ENCODE measurements at regions not wholly inside any gene's neighbourhood (a gene's known extent, or its start where the extent isn't known, plus 50 kb on each side); places are given as distances from the start of the nearest gene placed in this dataset.

- no peak for TF ChIP-seq CTCF (conservative IDR thresholded peaks at IDR 0.05; ENCODE audit: low read depth in 2 of 2)
- TF ChIP-seq NANOG (IDR thresholded peaks at IDR 0.05; ENCODE audit: borderline replicate concordance): no peak
- no peak for TF ChIP-seq ZNF331 (CRISPR knock-in tag; IDR thresholded peaks at IDR 0.05; ENCODE audit: low read depth)
- no peak for TF ChIP-seq CREB1 (CRISPR knock-in tag; IDR thresholded peaks at IDR 0.05; ENCODE audit: low read depth)
These were observed 766.8 kb downstream of the USP25 start for GRCh38 chr21:16496609-16497008.

Data from GM23338 (cell line).